HL-60 (cell line): ENCODE measurements at regions not wholly inside any gene's neighbourhood (a gene's known extent, or its start where the extent isn't known, plus 50 kb on each side); places are given as distances from the start of the nearest gene placed in this dataset.

Source experiments
- DNase-seq, 2 experiments: peaks; one replicate each; pipeline ENCODE4 v3.0.0-alpha.2; 2010 to 2020; ENCODE audit warnings: low read depth in 1 of 2, low spot score in 1 of 2
- H3K27ac ChIP-seq: fragments of 250-450 bp; sonication (Bioruptor Pico); replicated peaks from 2 replicates; pipeline ENCODE4 v1.5.1; 2020; ENCODE audit warnings: mild to moderate bottlenecking, moderate library complexity
- H3K27me3 ChIP-seq: fragments of 250-450 bp; sonication (Bioruptor Pico); 2 replicates; pipeline ENCODE4 v1.5.1; 2021; ENCODE audit warnings: mild to moderate bottlenecking, moderate library complexity; ENCODE audit not compliant: insufficient read depth, poor library complexity, severe bottlenecking
- H3K4me3 ChIP-seq: replicated peaks from 2 replicates; pipeline ENCODE4 v1.5.1; 2011; ENCODE audit warnings: mild to moderate bottlenecking, control low read depth, low read length; ENCODE audit not compliant: insufficient read depth
- GABPA ChIP-seq: IDR thresholded peaks from 2 replicates; pipeline ENCODE4 v1.6.1; 2012; ENCODE audit warnings: low read depth
- POLR2AphosphoS5 ChIP-seq: IDR thresholded peaks from 2 replicates; pipeline ENCODE4 v1.6.1; 2012; ENCODE audit warnings: low read depth
- SPI1 ChIP-seq: IDR thresholded peaks from 2 replicates; pipeline ENCODE4 v1.6.1; 2012; ENCODE audit warnings: low read depth, mild to moderate bottlenecking, borderline replicate concordance
- TF ChIP-seq, protein P1 (sequence below): IDR thresholded peaks from 2 replicates; pipeline ENCODE4 v1.6.1; 2012; ENCODE audit warnings: low read depth; ENCODE audit not compliant: insufficient replicate concordance
- TF ChIP-seq, protein P2 (sequence below): IDR thresholded peaks from one replicate; pipeline ENCODE4 v1.5.1; 2011; ENCODE audit warnings: low read length, control low read depth, inconsistent platforms; ENCODE audit not compliant: insufficient read depth

DNA sequence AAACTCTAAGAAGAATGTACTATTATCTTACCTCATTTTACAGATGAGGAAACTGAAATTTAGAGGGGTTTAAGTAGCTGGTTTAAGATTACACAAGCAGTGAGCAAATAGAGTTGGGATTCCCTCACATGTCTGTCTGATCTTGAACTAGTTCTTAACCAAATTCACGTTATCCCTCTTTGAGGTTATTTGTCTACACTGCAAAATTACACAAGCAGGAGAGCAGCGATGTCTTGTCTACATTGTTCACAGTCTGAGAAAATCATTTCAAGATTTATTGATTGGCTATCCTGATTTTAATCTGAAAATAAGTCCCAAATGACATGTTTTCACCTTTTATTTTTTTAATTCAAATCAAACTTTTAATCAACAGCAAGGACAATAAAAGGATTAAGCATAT, 56.9 kb downstream of the SOX9 start:
- no peak overlapping the region for H3K4me3 ChIP-seq
- TF ChIP-seq SPI1 (no peak), POLR2AphosphoS5 (no peak), GABPA (no peak)
- TF ChIP-seq, protein P1, sequence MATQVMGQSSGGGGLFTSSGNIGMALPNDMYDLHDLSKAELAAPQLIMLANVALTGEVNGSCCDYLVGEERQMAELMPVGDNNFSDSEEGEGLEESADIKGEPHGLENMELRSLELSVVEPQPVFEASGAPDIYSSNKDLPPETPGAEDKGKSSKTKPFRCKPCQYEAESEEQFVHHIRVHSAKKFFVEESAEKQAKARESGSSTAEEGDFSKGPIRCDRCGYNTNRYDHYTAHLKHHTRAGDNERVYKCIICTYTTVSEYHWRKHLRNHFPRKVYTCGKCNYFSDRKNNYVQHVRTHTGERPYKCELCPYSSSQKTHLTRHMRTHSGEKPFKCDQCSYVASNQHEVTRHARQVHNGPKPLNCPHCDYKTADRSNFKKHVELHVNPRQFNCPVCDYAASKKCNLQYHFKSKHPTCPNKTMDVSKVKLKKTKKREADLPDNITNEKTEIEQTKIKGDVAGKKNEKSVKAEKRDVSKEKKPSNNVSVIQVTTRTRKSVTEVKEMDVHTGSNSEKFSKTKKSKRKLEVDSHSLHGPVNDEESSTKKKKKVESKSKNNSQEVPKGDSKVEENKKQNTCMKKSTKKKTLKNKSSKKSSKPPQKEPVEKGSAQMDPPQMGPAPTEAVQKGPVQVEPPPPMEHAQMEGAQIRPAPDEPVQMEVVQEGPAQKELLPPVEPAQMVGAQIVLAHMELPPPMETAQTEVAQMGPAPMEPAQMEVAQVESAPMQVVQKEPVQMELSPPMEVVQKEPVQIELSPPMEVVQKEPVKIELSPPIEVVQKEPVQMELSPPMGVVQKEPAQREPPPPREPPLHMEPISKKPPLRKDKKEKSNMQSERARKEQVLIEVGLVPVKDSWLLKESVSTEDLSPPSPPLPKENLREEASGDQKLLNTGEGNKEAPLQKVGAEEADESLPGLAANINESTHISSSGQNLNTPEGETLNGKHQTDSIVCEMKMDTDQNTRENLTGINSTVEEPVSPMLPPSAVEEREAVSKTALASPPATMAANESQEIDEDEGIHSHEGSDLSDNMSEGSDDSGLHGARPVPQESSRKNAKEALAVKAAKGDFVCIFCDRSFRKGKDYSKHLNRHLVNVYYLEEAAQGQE = no peak
- TF ChIP-seq, protein P2, sequence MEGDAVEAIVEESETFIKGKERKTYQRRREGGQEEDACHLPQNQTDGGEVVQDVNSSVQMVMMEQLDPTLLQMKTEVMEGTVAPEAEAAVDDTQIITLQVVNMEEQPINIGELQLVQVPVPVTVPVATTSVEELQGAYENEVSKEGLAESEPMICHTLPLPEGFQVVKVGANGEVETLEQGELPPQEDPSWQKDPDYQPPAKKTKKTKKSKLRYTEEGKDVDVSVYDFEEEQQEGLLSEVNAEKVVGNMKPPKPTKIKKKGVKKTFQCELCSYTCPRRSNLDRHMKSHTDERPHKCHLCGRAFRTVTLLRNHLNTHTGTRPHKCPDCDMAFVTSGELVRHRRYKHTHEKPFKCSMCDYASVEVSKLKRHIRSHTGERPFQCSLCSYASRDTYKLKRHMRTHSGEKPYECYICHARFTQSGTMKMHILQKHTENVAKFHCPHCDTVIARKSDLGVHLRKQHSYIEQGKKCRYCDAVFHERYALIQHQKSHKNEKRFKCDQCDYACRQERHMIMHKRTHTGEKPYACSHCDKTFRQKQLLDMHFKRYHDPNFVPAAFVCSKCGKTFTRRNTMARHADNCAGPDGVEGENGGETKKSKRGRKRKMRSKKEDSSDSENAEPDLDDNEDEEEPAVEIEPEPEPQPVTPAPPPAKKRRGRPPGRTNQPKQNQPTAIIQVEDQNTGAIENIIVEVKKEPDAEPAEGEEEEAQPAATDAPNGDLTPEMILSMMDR = no peak
- no peaks in the 10 kb centered on the region for H3K27me3 ChIP-seq
- no peak overlapping the region for H3K27ac ChIP-seq
- DNase-seq = no peak

DNA sequence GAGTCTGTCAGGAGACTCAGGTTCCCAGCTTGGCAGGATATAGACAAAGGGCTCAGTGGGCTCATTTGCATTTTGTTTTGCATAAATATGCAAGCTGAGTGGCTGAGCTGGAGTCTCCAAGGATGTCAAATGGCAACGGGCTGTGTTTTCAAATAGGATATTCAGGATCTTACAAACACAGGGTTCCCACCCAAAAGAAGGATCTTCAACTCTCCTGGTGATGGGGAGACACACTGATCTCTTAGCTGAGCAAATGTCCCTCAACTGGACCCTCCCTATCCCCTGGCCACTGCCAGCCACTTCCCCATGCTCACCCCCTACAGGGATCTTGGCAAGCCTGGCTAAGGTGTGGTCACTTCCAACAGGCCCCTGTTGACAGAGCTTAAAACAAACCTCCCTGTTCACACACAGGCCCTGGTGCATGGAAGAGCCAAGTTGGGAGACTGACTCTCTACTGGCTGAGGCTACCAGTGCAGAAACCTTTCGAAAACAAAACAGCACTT, 61.6 kb downstream of the SOX9 start:
- no peak for DNase-seq
- no peak overlapping the region for H3K4me3 ChIP-seq
- H3K27me3 ChIP-seq = no peaks in the 10 kb centered on the region
- no peak for TF ChIP-seq GABPA
- no peak for TF ChIP-seq SPI1
- TF ChIP-seq, protein P1 = no peak
- TF ChIP-seq POLR2AphosphoS5 = no peak
- TF ChIP-seq, protein P2 = no peak
- no peak overlapping the region for H3K27ac ChIP-seq

DNA sequence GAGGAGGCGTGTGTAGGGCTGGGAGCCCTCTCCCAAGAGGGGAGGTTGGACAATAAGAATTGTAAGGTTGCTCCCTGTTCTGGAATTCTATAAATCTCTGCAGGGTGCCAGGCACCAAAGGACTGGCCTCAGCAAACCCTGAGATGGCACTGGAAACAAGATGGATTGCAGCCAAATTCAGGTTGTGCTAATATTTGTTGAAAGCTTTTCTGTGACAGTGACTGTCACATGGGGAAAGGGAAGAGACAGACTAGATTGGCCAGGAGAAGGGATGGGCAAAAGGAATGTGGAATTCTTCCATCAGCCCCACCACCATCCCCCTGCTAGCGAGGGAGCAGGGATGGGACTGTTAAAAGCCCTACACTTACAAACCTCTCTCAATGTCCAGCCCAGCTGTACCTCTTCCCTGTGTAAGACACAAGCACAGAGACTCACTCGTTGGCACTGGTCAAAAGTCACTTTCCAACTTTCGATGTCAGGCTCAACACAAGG, 62.4 kb downstream of the SOX9 start:
- TF ChIP-seq SPI1 (no peak), POLR2AphosphoS5 (no peak), GABPA (no peak)
- TF ChIP-seq, protein P2 = no peak
- TF ChIP-seq, protein P1 = no peak

More for the DNA sequence above, 62.4 kb downstream of the SOX9 start:
- Histone ChIP-seq H3K27ac (no peak overlapping the region), H3K4me3 (no peak overlapping the region), H3K27me3 (no peaks in the 10 kb centered on the region)
- DNase-seq = no peak
